Lung (tissue), 11 donors: ENCODE measurements at regions not wholly inside any gene's neighbourhood (a gene's known extent, or its start where the extent isn't known, plus 50 kb on each side); places are given as distances from the start of the nearest gene placed in this dataset.
"Not testable (repeated sequence)": the region's sequence is repeated elsewhere in the genome, so short reads cannot be mapped to it uniquely, and the experiment has no call there.

Experiments
- ATAC-seq: fragments of 200-7000 bp; cut with Tn5 transposase; one replicate; pipeline ENCODE4 v1.9.1; 2020; ENCODE audit warnings: moderate number of reproducible peaks; ENCODE audit not compliant: insufficient read depth, low FRiP score
- DNase-seq, 3 donors: peaks; one replicate each; pipeline ENCODE4 v3.0.0-alpha.2; 2013 to 2017
- H3K27ac ChIP-seq, 2 donors: one replicate each; pipeline ENCODE4 v1.5.1; 2013; ENCODE audit warnings: mild to moderate bottlenecking in 2 of 2, moderate library complexity in 2 of 2, control low read depth in 1 of 2, inconsistent platforms in 1 of 2, low read depth in 1 of 2, low read length in 1 of 2
- H3K27me3 ChIP-seq, 3 donors: one replicate each; pipeline ENCODE4 v1.5.1; 2013; ENCODE audit warnings: low read length in 2 of 3; ENCODE audit not compliant: control insufficient read depth in 3 of 3, insufficient read depth in 3 of 3
- H3K36me3 ChIP-seq, 4 donors: one replicate each; pipeline ENCODE4 v1.5.1; 2013; ENCODE audit warnings: low read length in 4 of 4, mild to moderate bottlenecking in 1 of 4, moderate library complexity in 1 of 4; ENCODE audit not compliant: control insufficient read depth in 4 of 4, insufficient read depth in 4 of 4
- H3K4me1 ChIP-seq, 5 donors: one replicate each; pipeline ENCODE4 v1.5.1; 2013; ENCODE audit warnings: low read length in 5 of 5, mild to moderate bottlenecking in 2 of 5, moderate library complexity in 1 of 5; ENCODE audit not compliant: control insufficient read depth in 5 of 5, insufficient read depth in 5 of 5
- H3K4me3 ChIP-seq: one replicate; pipeline ENCODE4 v1.5.1; 2013; ENCODE audit warnings: mild to moderate bottlenecking, control low read depth, moderate library complexity
- H3K9ac ChIP-seq, 2 donors: one replicate each; pipeline ENCODE4 v1.5.1; 2013; ENCODE audit warnings: low read length in 2 of 2, control low read depth in 1 of 2; ENCODE audit not compliant: insufficient read depth in 1 of 2
- H3K9me3 ChIP-seq, 4 donors: one replicate each; pipeline ENCODE4 v1.5.1; 2013; ENCODE audit warnings: low read length in 3 of 4, mild to moderate bottlenecking in 1 of 4, moderate library complexity in 1 of 4; ENCODE audit not compliant: control insufficient read depth in 4 of 4, insufficient read depth in 3 of 4
- CTCF ChIP-seq: IDR thresholded peaks from 2 replicates; pipeline ENCODE4 v1.5.1; 2012; ENCODE audit warnings: mild to moderate bottlenecking; ENCODE audit errors: control extremely low read depth, extremely low read depth
- WGBS, 2 donors: extraction: QIAGEN DNeasy Blood & Tissue Kit; methylation state at CpG; one replicate each; pipeline ENCODE4 v1.1.7; 2013; 5-methylcytosine and 5-hydroxymethylcytosine counted together
- donor health status: control.
- donor health status: control.
- donor health status: Bipolar disorder and iron deficiency.
- donor health status: healthy.
- donor health status: DM: yes; HTN: yes; CAD: no.

- H3K27ac ChIP-seq, result no peak overlapping the region
- DNase-seq (no peak), ATAC-seq (no peak)
- no peak overlapping the region for H3K4me3 ChIP-seq
- 78 to 92% methylated on average over 1 of the region's 1 CpG for WGBS, 2 donors
- H3K9ac ChIP-seq, result no peak overlapping the region
- no peaks in the 10 kb centered on the region for H3K27me3 ChIP-seq
- no peaks in the 10 kb centered on the region for H3K36me3 ChIP-seq
- H3K9me3 ChIP-seq, result peaks cover 0 to 4% (median 1%) of the 10 kb centered on the region in 4 donors
- TF ChIP-seq CTCF, result no peak
- H3K4me1 ChIP-seq, result no peaks in the 10 kb centered on the region
Measured at GRCh38 chr13:83086948-83087347, 795.3 kb downstream of the SLITRK1 start.

- H3K27ac ChIP-seq, result no peak overlapping the region
- no peak for TF ChIP-seq CTCF
- H3K9me3 ChIP-seq, result peaks cover 0 to 4% (median 1%) of the 10 kb centered on the region in 4 donors
- DNase-seq (no peak), ATAC-seq (no peak)
- H3K27me3 ChIP-seq, result no peaks in the 10 kb centered on the region
- H3K4me3 ChIP-seq, result no peak overlapping the region
- no peak overlapping the region for H3K9ac ChIP-seq
- H3K36me3 ChIP-seq, result no peaks in the 10 kb centered on the region
- no peaks in the 10 kb centered on the region for H3K4me1 ChIP-seq
Measured at GRCh38 chr13:83086088-83086487, 796.2 kb downstream of the SLITRK1 start.

- Histone ChIP-seq H3K36me3 (no peaks in the 10 kb centered on the region), H3K4me1 (no peaks in the 10 kb centered on the region), H3K9ac (no peak overlapping the region), H3K27me3 (no peaks in the 10 kb centered on the region), H3K27ac (no peak overlapping the region), H3K4me3 (no peak overlapping the region), H3K9me3 (peaks cover 0 to 4% (median 1%) of the 10 kb centered on the region in 4 donors)
- no peak for ATAC-seq
- TF ChIP-seq CTCF, result no peak
- no peak for DNase-seq
- 88% methylated on average over 2 of the region's 2 CpGs for WGBS, 2 donors
Measured at GRCh38 chr13:83085186-83085900, 796.9 kb downstream of the SLITRK1 start.

GRCh38 chr13:83077499-83077898 is 804.8 kb downstream of the SLITRK1 start:
- DNase-seq, result no peak
- no peaks in the 10 kb centered on the region for H3K27me3 ChIP-seq
- H3K4me1 ChIP-seq, result no peaks in the 10 kb centered on the region
- TF ChIP-seq CTCF, result no peak
- H3K27ac ChIP-seq, result no peak overlapping the region
- H3K36me3 ChIP-seq, result no peaks in the 10 kb centered on the region
- H3K9ac ChIP-seq, result no peak overlapping the region
- WGBS, 2 donors, result 69 to 81% methylated on average over 2 of the region's 2 CpGs
- no peak for ATAC-seq
- no peak overlapping the region for H3K4me3 ChIP-seq
- no peaks in the 10 kb centered on the region for H3K9me3 ChIP-seq

GRCh38 chr13:83073930-83074329 is 808.3 kb downstream of the SLITRK1 start:
- not testable (repeated sequence) for H3K4me1 ChIP-seq, H3K4me3 ChIP-seq, H3K36me3 ChIP-seq, H3K27me3 ChIP-seq, H3K9me3 ChIP-seq, ATAC-seq, DNase-seq, H3K9ac ChIP-seq, H3K27ac ChIP-seq
